NT2/D1 (cell line): ENCODE measurements at regions not wholly inside any gene's neighbourhood (a gene's known extent, or its start where the extent isn't known, plus 50 kb on each side); places are given as distances from the start of the nearest gene placed in this dataset.
"Not testable (repeated sequence)": the region's sequence is repeated elsewhere in the genome, so short reads cannot be mapped to it uniquely, and the experiment has no call there.

Experiments
- DNase-seq: peaks from one replicate; pipeline ENCODE4 v3.0.0-alpha.2; 2011; ENCODE audit warnings: low read depth, low spot score
- H3K27me3 ChIP-seq: 2 replicates; pipeline ENCODE4 v1.6.0; 2011; ENCODE audit warnings: mild to moderate bottlenecking; ENCODE audit not compliant: insufficient read length, insufficient read depth
- H3K36me3 ChIP-seq: 2 replicates; pipeline ENCODE4 v1.6.1; 2011; ENCODE audit warnings: mild to moderate bottlenecking, low read length, mixed read lengths; ENCODE audit not compliant: insufficient read depth, insufficient read length
- H3K4me1 ChIP-seq: 2 replicates; pipeline ENCODE4 v1.5.1; 2011; ENCODE audit not compliant: insufficient read depth, insufficient read length
- H3K4me3 ChIP-seq: 2 replicates; pipeline ENCODE4 v1.5.1; 2011; ENCODE audit warnings: low read depth; ENCODE audit not compliant: insufficient read length
- H3K9ac ChIP-seq: 2 replicates; pipeline ENCODE4 v1.6.0; 2011; ENCODE audit warnings: low read depth; ENCODE audit not compliant: insufficient read length
- H3K9me3 ChIP-seq: 2 replicates; pipeline ENCODE4 v1.5.1; 2011; ENCODE audit warnings: mild to moderate bottlenecking, low read length; ENCODE audit not compliant: insufficient read depth
- SUZ12 ChIP-seq: IDR thresholded peaks from 2 replicates; pipeline ENCODE4 v1.6.1; 2011; ENCODE audit not compliant: insufficient read length, insufficient read depth; ENCODE audit errors: extremely low read depth
- YY1 ChIP-seq: IDR thresholded peaks from 2 replicates; pipeline ENCODE4 v1.6.1; 2011; ENCODE audit not compliant: insufficient read length, insufficient read depth
- ZNF274 ChIP-seq: IDR thresholded peaks from 2 replicates; pipeline ENCODE4 v1.6.1; 2011; ENCODE audit warnings: mild to moderate bottlenecking, low read depth, low read length

DNA sequence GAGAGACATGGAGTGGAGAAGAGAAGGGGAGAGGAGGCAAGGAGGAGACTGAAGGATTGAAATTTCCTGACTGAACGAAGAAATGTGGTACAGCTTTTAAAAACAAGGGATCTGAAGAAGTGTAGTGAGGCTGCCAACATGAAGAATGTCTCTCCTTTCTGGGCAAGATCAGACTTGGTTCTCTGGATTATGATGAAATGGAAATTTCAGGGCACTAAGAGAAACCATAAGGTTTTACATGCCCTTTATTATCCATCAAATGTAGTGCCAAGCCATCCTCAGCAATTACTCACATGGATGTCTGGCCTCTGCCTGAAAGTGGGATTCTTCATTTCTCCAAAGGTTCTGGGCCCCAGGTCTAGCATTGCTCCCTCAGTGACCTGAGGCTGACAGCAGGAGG is 77.6 kb upstream of the CCDC80 start:
- TF ChIP-seq SUZ12: no peak
- Histone ChIP-seq H3K9ac (no peak overlapping the region), H3K9me3 (peaks cover 6% of the 10 kb centered on the region; the same call in 1 of the 2 replicates), H3K36me3 (no peaks in the 10 kb centered on the region), H3K27me3 (no peaks in the 10 kb centered on the region), H3K4me1 (no peaks in the 10 kb centered on the region), H3K4me3 (no peak overlapping the region)
- no peak for DNase-seq

- Histone ChIP-seq H3K4me1 (no peaks in the 10 kb centered on the region), H3K4me3 (no peak overlapping the region), H3K36me3 (no peaks in the 10 kb centered on the region), H3K9me3 (no peaks in the 10 kb centered on the region), H3K9ac (no peak overlapping the region), H3K27me3 (no peaks in the 10 kb centered on the region)
- no peak for TF ChIP-seq SUZ12
- no peak for TF ChIP-seq YY1
- TF ChIP-seq ZNF274: no peak
- no peak for DNase-seq
Observed at GRCh38 chr3:112709911-112710310, 69.0 kb upstream of the CCDC80 start.

DNA sequence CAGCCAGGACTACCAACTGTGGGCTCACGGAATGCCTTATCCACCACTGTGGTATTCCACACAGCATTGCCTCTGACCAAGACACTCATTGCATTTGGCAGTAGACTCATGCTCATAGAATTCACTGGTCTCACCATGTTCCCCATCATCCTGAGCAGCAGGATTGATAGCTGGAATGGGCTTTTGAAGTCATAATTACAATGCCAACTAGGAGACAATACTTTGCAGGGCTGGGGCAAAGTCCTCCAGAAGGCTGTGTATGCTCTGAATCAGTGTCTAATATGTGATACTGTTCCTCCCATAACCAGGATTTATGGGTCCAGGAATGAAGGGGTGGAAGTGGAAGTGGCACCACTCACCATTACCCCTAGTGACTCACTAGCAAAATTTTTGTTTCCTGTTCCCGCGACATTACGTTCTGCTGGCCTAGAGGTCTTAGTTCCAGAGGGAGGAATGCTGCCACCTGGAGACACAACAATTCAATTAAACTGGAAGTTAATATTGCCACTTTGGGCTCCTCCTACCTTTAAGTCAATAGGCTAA is 58.6 kb upstream of the CCDC80 start:
- Histone ChIP-seq H3K4me3 (no peak overlapping the region), H3K4me1 (no peaks in the 10 kb centered on the region), H3K36me3 (no peaks in the 10 kb centered on the region), H3K9ac (no peak overlapping the region), H3K27me3 (no peaks in the 10 kb centered on the region), H3K9me3 (peaks cover under 1% of the 10 kb centered on the region; the same call in 1 of the 2 replicates)
- TF ChIP-seq YY1 (no peak), SUZ12 (no peak), ZNF274 (no peak)
- no peak for DNase-seq

GRCh38 chr3:112698442-112698841 is 57.5 kb upstream of the CCDC80 start:
- not testable (repeated sequence) for H3K4me1 ChIP-seq, H3K9ac ChIP-seq, H3K27me3 ChIP-seq, DNase-seq, H3K36me3 ChIP-seq, H3K9me3 ChIP-seq, H3K4me3 ChIP-seq

GRCh38 chr3:112696244-112696643 is 55.3 kb upstream of the CCDC80 start:
- H3K36me3 ChIP-seq, H3K4me1 ChIP-seq, H3K27me3 ChIP-seq, H3K9ac ChIP-seq, DNase-seq, H3K9me3 ChIP-seq, H3K4me3 ChIP-seq: not testable (repeated sequence)

- H3K4me3 ChIP-seq, H3K4me1 ChIP-seq, H3K27me3 ChIP-seq, H3K9ac ChIP-seq, H3K9me3 ChIP-seq, H3K36me3 ChIP-seq, DNase-seq: not testable (repeated sequence)
Observed at GRCh38 chr3:112695377-112696108, 54.6 kb upstream of the CCDC80 start.

DNA sequence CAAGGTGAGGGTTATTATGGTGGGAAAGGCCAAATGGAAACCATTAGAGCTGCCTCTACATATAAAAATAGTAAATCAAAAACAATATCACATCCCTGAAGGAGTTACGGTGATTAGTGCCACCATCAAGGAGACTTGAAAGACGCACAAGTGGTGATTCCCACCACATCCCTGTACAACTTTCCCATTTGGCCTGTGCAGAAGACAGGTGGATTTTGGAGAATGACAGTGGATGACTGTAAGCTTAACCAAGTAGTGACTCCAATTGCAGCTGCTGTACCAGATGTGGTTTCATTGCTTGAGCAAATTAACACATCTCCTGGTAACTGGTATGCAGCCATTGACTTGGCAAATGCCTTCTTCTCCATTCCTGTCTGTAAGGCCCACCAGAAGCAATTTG is 54.0 kb upstream of the CCDC80 start:
- not testable (repeated sequence) for H3K4me3 ChIP-seq, DNase-seq, H3K4me1 ChIP-seq, H3K9ac ChIP-seq, H3K9me3 ChIP-seq, H3K27me3 ChIP-seq, H3K36me3 ChIP-seq

DNA sequence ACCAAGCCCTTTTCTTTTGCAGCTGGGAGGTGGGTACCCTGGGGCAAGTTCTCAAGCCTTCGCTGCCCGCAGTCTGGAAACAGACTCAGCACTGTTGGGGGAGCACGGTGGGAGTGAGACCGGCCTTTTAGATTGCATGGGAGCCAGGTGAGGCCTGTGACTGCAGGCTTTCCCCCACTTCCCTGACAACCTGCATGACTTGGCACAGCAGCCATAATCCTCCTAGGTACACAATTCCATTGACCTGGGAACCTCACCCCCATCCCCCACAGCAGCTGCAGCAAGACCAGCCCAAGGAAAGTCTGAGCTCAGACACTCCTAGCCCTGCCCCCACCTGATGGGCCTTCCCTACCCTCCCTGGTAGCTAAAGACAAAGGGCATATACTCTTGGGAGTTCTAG is 52.2 kb upstream of the CCDC80 start:
- Histone ChIP-seq H3K4me1 (no peaks in the 10 kb centered on the region), H3K9me3 (peaks cover 8% of the 10 kb centered on the region; the same call in 1 of the 2 replicates), H3K27me3 (no peaks in the 10 kb centered on the region), H3K4me3 (no peak overlapping the region), H3K36me3 (no peaks in the 10 kb centered on the region), H3K9ac (peak overlapping the region; percentile 51)
- TF ChIP-seq ZNF274: no peak
- TF ChIP-seq SUZ12: no peak
- TF ChIP-seq YY1: no peak
- DNase-seq: peak; percentile 20
